CD4-positive, alpha-beta T cell treated with Interleukin-10 for 1 hour (primary cell): ENCODE measurements at regions not wholly inside any gene's neighbourhood (a gene's known extent, or its start where the extent isn't known, plus 50 kb on each side); places are given as distances from the start of the nearest gene placed in this dataset.

Experiments
- DNase-seq: peaks from one replicate; pipeline ENCODE4 v3.0.0-alpha.2; 2020

DNA sequence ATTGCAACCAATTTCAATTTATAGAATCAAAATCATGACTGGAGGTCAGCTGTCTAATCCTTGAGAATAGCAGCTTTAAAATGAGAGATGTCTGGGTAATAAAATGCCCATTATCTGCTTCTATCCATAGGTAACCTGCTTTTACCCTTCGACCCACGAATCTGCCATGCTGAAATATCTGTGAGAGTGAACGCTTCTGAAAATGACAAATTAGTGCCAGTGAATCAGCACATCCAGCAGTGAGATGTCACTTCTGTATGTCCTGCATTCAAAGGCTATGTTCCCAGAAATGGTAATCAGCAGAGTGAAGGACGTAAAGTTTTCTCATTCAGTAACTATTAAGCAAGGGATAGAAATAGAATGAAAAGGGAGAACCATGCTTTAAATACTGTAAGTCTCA is 532.4 kb upstream of the ITGA1 start:
- DNase-seq = no peak

DNA sequence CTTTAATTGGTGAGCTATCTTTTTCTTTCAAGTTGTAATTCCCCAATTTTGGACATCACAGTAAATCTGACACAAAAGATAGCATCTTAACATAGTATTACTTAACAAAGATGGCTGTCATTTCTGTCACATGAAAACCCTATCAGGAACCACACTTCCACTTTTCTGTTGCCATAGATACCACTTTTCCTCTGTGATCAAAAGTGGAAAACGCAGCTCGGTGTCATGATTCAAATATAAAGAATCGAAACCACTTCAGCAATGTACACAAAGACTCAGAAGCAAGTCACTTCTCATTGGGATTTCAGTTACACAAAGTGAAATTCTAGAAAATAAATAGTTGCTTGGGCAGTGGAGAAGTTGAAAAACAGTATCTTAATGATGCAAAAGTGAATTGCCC is 524.9 kb upstream of the ITGA1 start:
- no peak for DNase-seq

- no peak for DNase-seq
Measured at GRCh38 chr5:52269401-52269800, 518.3 kb upstream of the ITGA1 start.

- no peak for DNase-seq
Measured at GRCh38 chr5:52269859-52270258, 517.9 kb upstream of the ITGA1 start.

- DNase-seq = no peak
Measured at GRCh38 chr5:52275639-52276038, 512.1 kb upstream of the ITGA1 start.

DNA sequence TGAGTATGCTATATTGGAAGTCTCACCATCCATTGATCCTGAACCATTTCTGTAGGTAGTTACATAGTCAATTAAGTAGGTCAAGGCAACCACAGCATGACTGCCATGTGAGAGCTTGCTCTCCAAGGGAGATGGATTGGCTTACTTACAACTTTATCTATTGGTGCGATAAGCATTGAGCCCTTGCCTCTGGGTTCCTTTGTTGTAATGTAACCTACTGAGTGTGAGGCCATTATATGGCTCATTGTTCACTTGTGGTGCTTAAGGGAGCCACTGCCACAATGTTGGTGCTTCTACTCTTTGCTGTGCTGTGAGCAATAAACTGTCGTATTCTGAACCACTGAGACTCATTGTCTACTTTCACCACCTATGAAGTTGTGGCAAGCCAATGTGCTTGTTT is 510.6 kb upstream of the ITGA1 start:
- DNase-seq = no peak

- DNase-seq = no peak
Measured at GRCh38 chr5:52282647-52283046, 505.1 kb upstream of the ITGA1 start.

DNA sequence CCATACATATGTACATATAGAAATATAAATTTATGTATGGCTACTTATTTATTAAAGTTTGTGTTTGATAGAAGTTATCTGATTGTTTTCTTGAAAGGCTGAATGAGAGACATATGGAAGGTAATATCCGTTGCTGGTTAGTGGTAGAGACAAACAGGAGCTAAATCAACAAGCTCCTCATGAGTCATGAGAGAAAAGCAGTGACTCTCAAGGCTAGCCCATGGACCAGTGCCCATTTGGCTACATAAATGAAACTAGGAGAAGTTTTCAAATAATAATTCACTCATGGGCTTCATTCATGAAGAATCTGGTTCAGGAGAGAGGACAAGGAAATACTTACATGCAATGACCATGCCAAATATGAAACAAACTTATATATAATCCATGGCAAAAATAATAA is 504.5 kb upstream of the ITGA1 start:
- no peak for DNase-seq

DNA sequence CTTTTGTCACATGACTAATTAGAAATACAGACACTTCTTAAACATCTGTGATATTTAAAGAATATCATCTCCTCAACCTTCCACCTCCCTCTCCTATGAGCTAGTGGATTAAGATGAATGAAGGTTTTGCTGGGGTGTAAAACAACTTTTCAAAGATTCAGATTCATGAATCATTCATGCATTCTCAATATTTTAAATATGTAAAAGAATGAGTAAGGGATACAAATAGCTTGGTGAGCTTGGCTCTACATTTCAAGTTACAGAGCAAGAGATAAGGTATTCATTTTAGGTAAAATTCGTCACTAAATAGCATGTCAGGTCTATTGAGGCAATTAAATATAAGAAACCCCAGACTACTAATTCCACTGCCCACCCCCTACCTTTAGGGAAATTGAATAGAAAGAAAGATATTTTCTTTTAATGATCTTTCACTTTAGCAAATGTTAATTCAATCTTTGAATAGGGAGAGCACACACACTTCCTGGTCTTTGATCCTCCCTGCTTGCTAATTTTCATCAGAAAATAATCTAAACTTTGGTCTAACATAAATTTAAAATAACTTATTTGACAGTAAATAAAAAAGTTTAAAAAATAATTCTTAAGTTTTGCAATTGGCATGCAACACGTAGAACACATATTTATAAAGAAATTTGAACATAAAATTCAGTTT is 486.9 kb upstream of the ITGA1 start:
- DNase-seq = no peak

DNA sequence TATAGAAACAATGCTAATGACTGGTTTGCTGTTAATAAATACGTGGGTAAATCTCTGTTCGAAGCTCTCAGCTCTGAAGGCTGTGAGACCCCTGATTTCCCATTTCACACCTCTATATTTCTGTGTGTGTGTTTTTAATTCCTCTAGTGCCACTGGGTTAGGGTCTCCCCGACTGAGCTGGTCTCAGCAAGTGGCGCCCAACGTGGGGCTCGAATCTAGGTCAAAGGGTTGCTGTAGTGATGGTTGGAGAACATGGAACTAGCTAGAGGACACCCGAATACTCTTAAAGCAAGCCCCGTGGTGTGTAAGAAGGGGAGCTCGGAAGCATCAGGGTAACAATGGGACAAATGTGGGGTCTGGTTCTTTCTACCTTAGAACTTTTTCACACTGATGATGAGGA is 482.9 kb upstream of the ITGA1 start:
- DNase-seq = peak; percentile 4

- no peak for DNase-seq
Measured at GRCh38 chr5:52328220-52328806, 459.4 kb upstream of the ITGA1 start.

- DNase-seq = no peak
Measured at GRCh38 chr5:52331725-52332124, 456.0 kb upstream of the ITGA1 start.

DNA sequence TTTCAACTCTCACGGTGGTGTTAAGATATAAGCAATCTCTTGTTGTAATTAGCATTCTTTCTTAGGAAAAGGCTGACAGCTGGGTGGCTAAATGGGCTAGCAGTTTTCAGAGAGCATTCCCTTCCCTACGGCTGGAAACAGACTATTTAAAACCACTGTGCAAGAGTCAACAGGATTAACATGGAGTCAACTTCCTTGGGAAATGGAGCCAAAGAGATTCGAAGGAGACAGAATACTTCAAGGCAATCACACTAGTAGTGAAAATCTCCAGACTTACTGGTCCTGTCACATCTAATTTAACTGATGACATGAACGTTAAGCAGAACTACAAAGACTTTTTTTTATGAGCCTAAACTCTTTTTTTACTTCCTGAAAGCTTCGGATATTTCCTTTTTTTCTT is 453.3 kb upstream of the ITGA1 start:
- no peak for DNase-seq

- DNase-seq = no peak
Measured at GRCh38 chr5:52339285-52339684, 448.4 kb upstream of the ITGA1 start.

DNA sequence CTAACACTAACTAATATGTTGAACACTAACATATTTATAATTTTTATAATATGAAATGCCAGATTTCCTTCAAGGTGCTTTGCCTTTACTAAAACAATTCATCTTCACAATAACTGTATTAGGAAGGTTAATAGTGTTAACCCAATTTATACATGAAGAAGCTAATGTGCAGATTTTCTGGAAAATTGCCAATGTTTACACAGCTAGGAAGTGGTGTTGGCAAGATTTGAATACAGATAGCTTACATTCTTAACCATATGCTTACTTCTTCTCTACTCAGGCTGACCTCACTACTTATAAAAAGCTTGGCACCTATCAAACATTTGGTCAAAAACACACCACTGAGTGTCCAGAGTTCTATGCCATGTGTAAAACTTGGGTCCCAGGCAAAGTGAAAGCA is 445.4 kb upstream of the ITGA1 start:
- no peak for DNase-seq

- no peak for DNase-seq
Measured at GRCh38 chr5:52356311-52356918, 431.3 kb upstream of the ITGA1 start.

- no peak for DNase-seq
Measured at GRCh38 chr5:52359261-52359660, 428.5 kb upstream of the ITGA1 start.

GRCh38 chr5:52360985-52361384 is 426.7 kb upstream of the ITGA1 start:
- no peak for DNase-seq

DNA sequence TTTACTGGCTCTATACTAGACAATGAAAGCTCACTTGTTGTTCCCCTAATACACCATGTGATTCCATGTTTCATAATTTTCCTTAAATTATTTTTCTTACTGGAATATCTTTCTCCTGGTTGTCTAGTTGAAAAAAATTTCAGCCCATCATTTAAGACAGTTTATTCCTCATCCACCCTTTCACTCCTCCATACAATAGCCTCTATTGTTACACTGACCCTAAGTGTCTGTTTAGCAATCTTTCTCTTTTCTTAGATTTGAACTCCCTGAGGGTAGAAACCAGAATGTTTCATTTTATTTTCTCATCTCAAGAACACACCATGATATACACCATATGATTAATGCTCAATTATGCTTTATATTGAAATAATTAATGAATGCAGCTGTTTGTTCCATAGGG is 413.4 kb upstream of the ITGA1 start:
- no peak for DNase-seq

- DNase-seq = no peak
Measured at GRCh38 chr5:52375969-52376368, 411.7 kb upstream of the ITGA1 start.

DNA sequence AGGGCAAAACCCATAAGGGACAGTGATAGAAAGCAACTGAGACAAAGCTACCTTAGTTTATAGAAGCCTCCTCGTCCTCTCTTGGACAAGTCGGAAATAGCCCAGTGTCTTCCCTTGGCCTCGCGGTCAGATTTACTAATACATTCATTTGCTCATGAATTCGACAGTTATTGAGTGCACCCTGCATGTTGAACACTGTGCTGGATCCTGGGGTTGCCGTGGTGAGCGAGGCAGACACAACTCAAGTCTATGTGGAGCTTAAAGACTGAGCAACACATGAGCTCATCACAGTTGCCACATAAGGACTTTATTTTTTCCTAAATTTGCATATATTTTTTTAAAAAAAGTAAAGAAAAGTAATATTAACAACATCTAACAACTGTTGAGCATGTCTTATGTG is 411.1 kb upstream of the ITGA1 start:
- DNase-seq = no peak

- DNase-seq = no peak
Measured at GRCh38 chr5:52378237-52378636, 409.5 kb upstream of the ITGA1 start.

DNA sequence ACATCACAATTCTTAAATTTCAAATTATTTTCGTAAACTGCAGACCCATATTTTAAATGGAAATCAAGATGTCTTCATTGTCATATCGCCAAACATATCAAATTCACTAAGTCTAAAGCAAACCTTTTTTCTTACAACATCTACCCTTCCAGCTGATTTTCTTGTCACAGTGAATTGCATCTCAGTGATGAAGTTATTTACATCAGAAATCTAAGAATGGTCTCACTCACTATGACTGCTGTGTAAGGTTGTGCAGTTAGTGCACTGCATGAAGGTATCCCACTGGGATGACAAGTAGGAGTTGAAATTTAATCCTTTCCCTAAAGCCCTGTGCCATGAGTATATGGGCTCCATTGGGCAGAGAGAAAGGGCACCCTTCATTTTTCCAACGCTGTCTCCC is 399.4 kb upstream of the ITGA1 start:
- no peak for DNase-seq

DNA sequence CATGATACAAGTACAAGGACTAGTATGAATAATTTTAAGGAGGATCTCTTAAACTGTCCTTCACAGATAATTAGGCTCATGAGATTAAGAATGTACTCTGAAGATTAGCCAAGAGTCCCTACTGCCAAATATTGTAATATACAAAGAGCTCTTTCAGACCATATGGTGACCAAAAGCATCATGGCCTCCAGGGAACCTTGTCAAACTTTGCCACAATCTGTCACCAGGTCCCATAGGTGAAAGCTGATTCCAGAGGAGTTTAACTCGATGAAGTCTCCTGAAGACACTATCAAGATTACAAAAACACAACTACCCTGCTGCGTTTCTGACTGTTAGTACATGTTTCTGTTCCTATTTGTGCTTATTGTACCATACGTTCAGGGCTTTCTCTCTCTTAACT is 395.4 kb upstream of the ITGA1 start:
- no peak for DNase-seq

DNA sequence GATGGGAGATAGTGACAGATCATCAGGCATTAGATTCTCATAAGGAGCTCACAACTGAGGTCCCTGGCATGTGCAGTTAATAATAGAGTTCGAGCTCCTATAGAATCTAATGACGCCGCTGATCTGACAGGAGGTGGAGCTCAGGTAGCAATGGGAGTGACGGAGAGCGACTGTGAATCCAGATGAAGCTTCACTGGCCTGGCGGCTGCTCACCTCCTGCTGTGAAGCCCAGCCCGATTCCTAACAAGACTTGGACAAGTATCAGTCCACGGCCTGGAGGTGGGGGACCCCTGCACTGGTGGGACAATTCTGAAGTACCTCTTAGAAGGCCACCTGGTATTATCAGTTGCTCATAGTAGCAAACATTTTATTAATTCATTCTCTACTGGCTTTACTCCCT is 377.9 kb upstream of the ITGA1 start:
- no peak for DNase-seq
